OCI-LY7 (cell line): ENCODE measurements at regions not wholly inside any gene's neighbourhood (a gene's known extent, or its start where the extent isn't known, plus 50 kb on each side); places are given as distances from the start of the nearest gene placed in this dataset.

Experiments used
- BruUV-seq: library from RNA; stranded (reverse); fragments of 400-500 nt; replicated peaks from 2 replicates; lab custom pipeline; 2021; lab: Mats Ljungman, UMichigan
- CTCF ChIA-PET: fragments of 300-600 bp; sonication (Branson Sonifier 250); formaldehyde crosslinking; loops from one replicate; lab custom pipeline; 2022; ENCODE audit warnings: antibody characterized with exemption; ENCODE audit not compliant: unreplicated experiment; lab: Charles Lee
- POLR2A ChIA-PET: fragments of 300-600 bp; sonication (Branson Sonifier 250); formaldehyde crosslinking; loops from one replicate; lab custom pipeline; 2022; ENCODE audit warnings: antibody characterized with exemption; lab: Charles Lee
- DNase-seq: peaks from one replicate; pipeline ENCODE4 v3.0.0-alpha.2; 2015; ENCODE audit warnings: low spot score
- H2AFZ ChIP-seq: fragments of 200-600 bp; sonication (generic), shearing (Covaris generic); 2 replicates; pipeline ENCODE4 v1.6.1; 2014; ENCODE audit warnings: mild to moderate bottlenecking, antibody characterized with exemption, low read length, moderate library complexity
- H3K27ac ChIP-seq: fragments of 200-600 bp; sonication (generic); 2 replicates; pipeline ENCODE4 v1.5.1; 2014; ENCODE audit warnings: mixed run types, low read depth, mild to moderate bottlenecking, moderate library complexity, low read length, inconsistent platforms; ENCODE audit not compliant: poor library complexity, severe bottlenecking
- H3K36me3 ChIP-seq: fragments of 200-600 bp; sonication (generic); 2 replicates; pipeline ENCODE4 v1.6.1; 2014; ENCODE audit warnings: mild to moderate bottlenecking, antibody characterized with exemption, low read length, moderate library complexity, mixed read lengths; ENCODE audit not compliant: insufficient read depth
- H3K4me1 ChIP-seq: fragments of 200-600 bp; sonication (generic); 2 replicates; pipeline ENCODE4 v1.5.1; 2014; ENCODE audit warnings: mild to moderate bottlenecking, low read length; ENCODE audit not compliant: insufficient read depth, poor library complexity, severe bottlenecking
- H3K4me2 ChIP-seq: fragments of 200-600 bp; sonication (generic); 2 replicates; pipeline ENCODE4 v1.6.1; 2014; ENCODE audit warnings: mild to moderate bottlenecking, low read length
- H3K4me3 ChIP-seq: fragments of 200-600 bp; sonication (generic); 2 replicates; pipeline ENCODE4 v1.5.1; 2014; ENCODE audit warnings: mild to moderate bottlenecking, low read depth, low read length; ENCODE audit not compliant: poor library complexity, severe bottlenecking
- H3K79me2 ChIP-seq: fragments of 200-600 bp; sonication (generic); 2 replicates; pipeline ENCODE4 v1.6.1; 2016; ENCODE audit warnings: low read depth, mild to moderate bottlenecking, low read length, moderate library complexity, mixed read lengths; ENCODE audit not compliant: insufficient read depth
- H3K9me2 ChIP-seq: fragments of 200-600 bp; sonication (generic); 2 replicates; pipeline ENCODE4 v1.6.1; 2016; ENCODE audit warnings: mild to moderate bottlenecking, low read length, mixed read lengths; ENCODE audit not compliant: insufficient read depth
- H3K9me3 ChIP-seq: fragments of 200-600 bp; sonication (generic); 2 replicates; pipeline ENCODE4 v1.6.1; 2014; ENCODE audit warnings: mild to moderate bottlenecking, mixed run types, low read length, mixed read lengths
- H4K20me1 ChIP-seq: fragments of 200-600 bp; sonication (generic); 2 replicates; pipeline ENCODE4 v1.6.1; 2014; ENCODE audit warnings: mild to moderate bottlenecking, antibody characterized with exemption, low read length, moderate library complexity, mixed read lengths; ENCODE audit not compliant: insufficient read depth
- EZH2phosphoT487 ChIP-seq: fragments of 200-600 bp; sonication (generic); IDR thresholded peaks from 2 replicates; pipeline ENCODE4 v1.6.1; 2018; ENCODE audit warnings: low read depth, borderline replicate concordance, mild to moderate bottlenecking, mixed run types, antibody characterized with exemption, low read length, moderate library complexity, mixed read lengths
- intact Hi-C: fragments of 100-400 bp; cut with micrococcal nuclease; formaldehyde crosslinking; loops from one replicate; pipeline ENCODE4 v1.10.0; 2022; ENCODE audit not compliant: unreplicated experiment
- TF ChIP-seq, protein P1 (sequence below): fragments of 200-600 bp; sonication (generic); conservative IDR thresholded peaks from 2 replicates; pipeline ENCODE4 v1.5.1; 2014; ENCODE audit warnings: mild to moderate bottlenecking, antibody characterized with exemption, low read length, moderate library complexity, mixed read lengths

GRCh38 chr21:29245863-29246262, 52.9 kb upstream of the BACH1 start:
- CTCF ChIA-PET: no interaction called here

GRCh38 chr21:29246614-29247013, 52.1 kb upstream of the BACH1 start:
- Histone ChIP-seq H2AFZ (no peak overlapping the region), H3K79me2 (no peaks in the 10 kb centered on the region), H3K4me3 (no peak overlapping the region), H4K20me1 (no peaks in the 10 kb centered on the region), H3K4me1 (no peaks in the 10 kb centered on the region), H3K27ac (no peak overlapping the region), H3K9me3 (no peaks in the 10 kb centered on the region), H3K36me3 (no peaks in the 10 kb centered on the region), H3K4me2 (no peak overlapping the region), H3K9me2 (no peaks in the 10 kb centered on the region)
- ChIA-PET POLR2A (no interaction called here), CTCF (no interaction called here)
- intact Hi-C loops: no loop called here
- no peak for DNase-seq
- TF ChIP-seq, protein P1, sequence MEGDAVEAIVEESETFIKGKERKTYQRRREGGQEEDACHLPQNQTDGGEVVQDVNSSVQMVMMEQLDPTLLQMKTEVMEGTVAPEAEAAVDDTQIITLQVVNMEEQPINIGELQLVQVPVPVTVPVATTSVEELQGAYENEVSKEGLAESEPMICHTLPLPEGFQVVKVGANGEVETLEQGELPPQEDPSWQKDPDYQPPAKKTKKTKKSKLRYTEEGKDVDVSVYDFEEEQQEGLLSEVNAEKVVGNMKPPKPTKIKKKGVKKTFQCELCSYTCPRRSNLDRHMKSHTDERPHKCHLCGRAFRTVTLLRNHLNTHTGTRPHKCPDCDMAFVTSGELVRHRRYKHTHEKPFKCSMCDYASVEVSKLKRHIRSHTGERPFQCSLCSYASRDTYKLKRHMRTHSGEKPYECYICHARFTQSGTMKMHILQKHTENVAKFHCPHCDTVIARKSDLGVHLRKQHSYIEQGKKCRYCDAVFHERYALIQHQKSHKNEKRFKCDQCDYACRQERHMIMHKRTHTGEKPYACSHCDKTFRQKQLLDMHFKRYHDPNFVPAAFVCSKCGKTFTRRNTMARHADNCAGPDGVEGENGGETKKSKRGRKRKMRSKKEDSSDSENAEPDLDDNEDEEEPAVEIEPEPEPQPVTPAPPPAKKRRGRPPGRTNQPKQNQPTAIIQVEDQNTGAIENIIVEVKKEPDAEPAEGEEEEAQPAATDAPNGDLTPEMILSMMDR: no peak
- TF ChIP-seq EZH2phosphoT487: no peak
- no TSS peak for BruUV-seq

More at GRCh38 chr21:29245863-29246262, 52.9 kb upstream of the BACH1 start:
- no peak for DNase-seq
- TF ChIP-seq EZH2phosphoT487: no peak
- TF ChIP-seq, protein P1: no peak
- intact Hi-C loops: no loop called here
- H3K9me3 ChIP-seq: no peaks in the 10 kb centered on the region
- no peaks in the 10 kb centered on the region for H3K4me1 ChIP-seq
- no peaks in the 10 kb centered on the region for H3K79me2 ChIP-seq
- POLR2A ChIA-PET: interaction anchor here (0.5 to 1.3 kb wide), 4 partner anchors 10 to 93 kb away, joined by 3 to 5 read pairs (median 3); no protein-coding TSS in a partner anchor
- no peaks in the 10 kb centered on the region for H4K20me1 ChIP-seq
- no peak overlapping the region for H3K4me2 ChIP-seq
- no peaks in the 10 kb centered on the region for H3K36me3 ChIP-seq
- H3K4me3 ChIP-seq: no peak overlapping the region
- H2AFZ ChIP-seq: no peak overlapping the region
- H3K27ac ChIP-seq: no peak overlapping the region
- no peaks in the 10 kb centered on the region for H3K9me2 ChIP-seq
- BruUV-seq: no TSS peak

- no peak overlapping the region for H3K4me2 ChIP-seq
- H3K4me1 ChIP-seq: no peaks in the 10 kb centered on the region
- H3K9me3 ChIP-seq: no peaks in the 10 kb centered on the region
- POLR2A ChIA-PET: interaction anchor here (0.6 to 1.5 kb wide), 12 partner anchors 13 to 1320 kb away, joined by 3 to 5 read pairs (median 3); no protein-coding TSS in a partner anchor
- H3K36me3 ChIP-seq: no peaks in the 10 kb centered on the region
- no peaks in the 10 kb centered on the region for H3K79me2 ChIP-seq
- no peak for DNase-seq
- H4K20me1 ChIP-seq: no peaks in the 10 kb centered on the region
- CTCF ChIA-PET: no interaction called here
- no peaks in the 10 kb centered on the region for H3K9me2 ChIP-seq
- intact Hi-C loops: no loop called here
- H3K27ac ChIP-seq: no peak overlapping the region
- TF ChIP-seq, protein P1: no peak
- TF ChIP-seq EZH2phosphoT487: no peak
- no TSS peak for BruUV-seq
- no peak overlapping the region for H3K4me3 ChIP-seq
- no peak overlapping the region for H2AFZ ChIP-seq
Observed at GRCh38 chr21:29248124-29248523, 50.6 kb upstream of the BACH1 start.
